ENCODE measurements at regions not wholly inside any gene's neighbourhood (a gene's known extent, or its start where the extent isn't known, plus 50 kb on each side); places are given as distances from the start of the nearest gene placed in this dataset.

DNA sequence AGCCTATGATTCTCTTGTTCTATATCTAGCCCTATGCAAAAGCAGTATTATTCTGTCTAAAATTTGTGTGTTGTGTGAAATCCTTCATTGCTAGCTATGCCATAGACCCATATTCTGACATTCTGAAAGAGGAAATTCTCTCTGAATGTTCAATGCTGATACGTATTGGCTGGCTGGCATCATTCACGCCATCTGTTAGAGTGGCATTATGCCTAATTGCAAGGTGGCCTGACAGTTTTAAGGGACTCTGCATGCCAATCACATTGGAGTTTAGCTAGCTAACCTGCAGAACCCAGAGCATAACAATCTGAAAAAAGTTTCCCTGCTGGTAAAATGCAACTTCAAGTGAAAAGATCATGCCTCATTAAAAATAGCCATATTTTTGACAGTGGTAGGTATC is 316.0 kb downstream of the SOX11 start:
- TF ChIP-seq PPARA (CRISPR knock-in tag; IDR thresholded peaks at IDR 0.05; ENCODE audit: borderline replicate concordance) (no peak), RARB (CRISPR knock-in tag; IDR thresholded peaks at IDR 0.05) (no peak), ZFP3 (CRISPR knock-in tag; IDR thresholded peaks at IDR 0.05) (no peak), POU6F1 (CRISPR knock-in tag; IDR thresholded peaks at IDR 0.05; ENCODE audit: borderline replicate concordance, low read depth) (no peak)
- TF ChIP-seq, protein P1, sequence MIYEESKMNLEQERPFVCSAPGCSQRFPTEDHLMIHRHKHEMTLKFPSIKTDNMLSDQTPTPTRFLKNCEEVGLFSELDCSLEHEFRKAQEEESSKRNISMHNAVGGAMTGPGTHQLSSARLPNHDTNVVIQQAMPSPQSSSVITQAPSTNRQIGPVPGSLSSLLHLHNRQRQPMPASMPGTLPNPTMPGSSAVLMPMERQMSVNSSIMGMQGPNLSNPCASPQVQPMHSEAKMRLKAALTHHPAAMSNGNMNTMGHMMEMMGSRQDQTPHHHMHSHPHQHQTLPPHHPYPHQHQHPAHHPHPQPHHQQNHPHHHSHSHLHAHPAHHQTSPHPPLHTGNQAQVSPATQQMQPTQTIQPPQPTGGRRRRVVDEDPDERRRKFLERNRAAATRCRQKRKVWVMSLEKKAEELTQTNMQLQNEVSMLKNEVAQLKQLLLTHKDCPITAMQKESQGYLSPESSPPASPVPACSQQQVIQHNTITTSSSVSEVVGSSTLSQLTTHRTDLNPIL (CRISPR knock-in tag; IDR thresholded peaks at IDR 0.05; ENCODE audit: low read depth): no peak

All from SK-N-SH treated with all-trans-retinoic acid at 6 μM for 48 hours (cell line).